ENCODE measurements at regions not wholly inside any gene's neighbourhood (a gene's known extent, or its start where the extent isn't known, plus 50 kb on each side); places are given as distances from the start of the nearest gene placed in this dataset.
A peak's percentile ranks its signal among the peaks of the same experiment; 100 is the strongest.

DNA sequence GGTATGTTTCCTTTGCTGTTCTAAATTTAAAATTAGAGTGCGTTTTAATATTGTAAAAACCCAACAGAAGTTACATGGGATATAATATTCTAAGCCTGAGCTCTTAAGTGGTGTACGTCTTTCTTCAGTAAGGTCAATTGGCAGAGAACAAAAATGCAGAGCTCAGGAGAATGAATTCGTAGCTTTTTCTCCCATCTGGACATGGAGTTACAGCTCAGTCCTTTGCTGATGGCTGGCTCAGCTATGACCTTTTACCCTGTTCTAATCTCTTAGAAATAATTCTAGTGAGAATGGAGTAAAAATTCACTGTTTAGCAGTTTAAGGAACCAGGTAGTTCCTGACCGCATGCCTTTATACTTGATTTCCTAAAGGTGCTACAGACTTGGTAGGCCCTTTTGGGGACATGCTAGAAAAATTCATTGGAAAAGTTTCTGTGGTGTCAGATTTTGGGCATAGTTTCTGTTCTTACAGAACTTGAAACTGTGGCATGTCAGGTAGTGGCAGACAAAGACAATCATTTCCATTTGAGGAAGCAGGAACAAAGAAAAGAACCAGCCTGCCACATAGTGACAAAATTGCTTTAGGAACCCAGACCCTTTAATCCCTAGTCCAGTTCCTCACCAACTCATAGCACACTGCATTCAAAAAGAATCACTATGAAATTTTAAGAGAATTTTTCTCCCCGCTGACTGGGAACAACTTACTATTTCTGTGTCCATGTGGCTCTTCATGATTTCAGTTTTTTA, 566.8 kb upstream of the ZNF804A start:
- DNase-seq (ENCODE audit: extremely low spot score), result no peak
- ChIA-PET POLR2A (no interaction called here), CTCF (no interaction called here)
- no peak for TF ChIP-seq ARNT (IDR thresholded peaks at IDR 0.05)
- TF ChIP-seq FOXM1 (IDR thresholded peaks at IDR 0.05; ENCODE audit: borderline replicate concordance), result no peak

DNA sequence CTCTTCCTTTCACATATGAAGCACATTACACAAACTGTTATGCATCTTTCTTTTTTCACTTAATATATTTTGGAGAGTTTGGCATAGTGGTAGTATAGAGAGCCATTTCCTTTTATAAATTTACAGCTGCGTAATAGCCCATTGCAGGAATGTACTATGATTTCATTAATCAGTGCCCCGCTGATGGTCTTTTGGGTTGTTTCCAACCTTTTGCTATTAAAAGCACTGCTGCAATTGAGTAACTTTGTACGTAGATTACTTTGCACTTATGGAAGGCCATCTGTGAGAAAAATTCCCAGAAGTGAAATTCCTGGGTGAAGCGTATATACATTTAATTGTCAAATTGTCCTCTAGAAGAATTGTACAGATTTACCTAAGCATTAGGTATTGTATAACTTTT, 565.3 kb upstream of the ZNF804A start:
- no peak for DNase-seq (ENCODE audit: extremely low spot score)
- ChIA-PET CTCF (no interaction called here), POLR2A (no interaction called here)
- TF ChIP-seq L3MBTL2 (conservative IDR thresholded peaks at IDR 0.05) (no peak), ZNF384 (IDR thresholded peaks at IDR 0.05) (no peak), SUZ12 (IDR thresholded peaks at IDR 0.05) (no peak), FOXM1 (IDR thresholded peaks at IDR 0.05; ENCODE audit: borderline replicate concordance) (no peak), SP1 (IDR thresholded peaks at IDR 0.05) (no peak), CTBP1 (IDR thresholded peaks at IDR 0.05; ENCODE audit: borderline replicate concordance) (no peak), FOXA1 (IDR thresholded peaks at IDR 0.05) (no peak), TARDBP (IDR thresholded peaks at IDR 0.05) (no peak), ELF4 (IDR thresholded peaks at IDR 0.05) (no peak), NFRKB (IDR thresholded peaks at IDR 0.05) (no peak), ARNT (IDR thresholded peaks at IDR 0.05) (no peak), HDGF (IDR thresholded peaks at IDR 0.05; ENCODE audit: borderline replicate concordance) (no peak), LEF1 (IDR thresholded peaks at IDR 0.05; ENCODE audit: borderline replicate concordance) (no peak), BHLHE40 (IDR thresholded peaks at IDR 0.05; ENCODE audit: borderline replicate concordance) (no peak), FOXK2 (IDR thresholded peaks at IDR 0.05) (no peak)
- TF ChIP-seq, protein P1, sequence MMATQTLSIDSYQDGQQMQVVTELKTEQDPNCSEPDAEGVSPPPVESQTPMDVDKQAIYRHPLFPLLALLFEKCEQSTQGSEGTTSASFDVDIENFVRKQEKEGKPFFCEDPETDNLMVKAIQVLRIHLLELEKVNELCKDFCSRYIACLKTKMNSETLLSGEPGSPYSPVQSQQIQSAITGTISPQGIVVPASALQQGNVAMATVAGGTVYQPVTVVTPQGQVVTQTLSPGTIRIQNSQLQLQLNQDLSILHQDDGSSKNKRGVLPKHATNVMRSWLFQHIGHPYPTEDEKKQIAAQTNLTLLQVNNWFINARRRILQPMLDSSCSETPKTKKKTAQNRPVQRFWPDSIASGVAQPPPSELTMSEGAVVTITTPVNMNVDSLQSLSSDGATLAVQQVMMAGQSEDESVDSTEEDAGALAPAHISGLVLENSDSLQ (IDR thresholded peaks at IDR 0.05), result no peak

DNA sequence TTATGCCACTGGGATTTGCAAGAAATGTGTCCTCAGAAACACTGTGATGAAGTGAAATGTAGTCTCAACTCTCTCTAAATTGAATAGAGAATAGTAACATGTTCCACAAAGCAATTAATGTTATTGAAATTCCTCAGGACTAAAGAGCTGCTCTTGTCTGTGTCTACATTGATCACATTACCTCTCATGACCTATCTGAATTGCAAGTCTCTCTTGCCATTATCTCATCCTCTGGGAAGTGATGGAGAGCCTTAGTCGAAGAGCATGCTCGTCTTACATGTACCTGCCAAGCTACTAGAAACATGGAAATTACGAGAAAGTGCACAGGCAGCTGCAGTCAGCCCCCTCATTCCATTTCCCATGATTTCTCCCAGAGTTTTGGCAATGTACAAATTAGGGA, 561.1 kb upstream of the ZNF804A start:
- CTCF ChIA-PET, result no interaction called here
- POLR2A ChIA-PET, result no interaction called here
- no peak for DNase-seq (ENCODE audit: extremely low spot score)
- no peak for TF ChIP-seq BHLHE40 (IDR thresholded peaks at IDR 0.05; ENCODE audit: borderline replicate concordance)
- TF ChIP-seq L3MBTL2 (conservative IDR thresholded peaks at IDR 0.05), result no peak
- TF ChIP-seq ELF4 (IDR thresholded peaks at IDR 0.05), result no peak
- TF ChIP-seq TARDBP (IDR thresholded peaks at IDR 0.05), result no peak
- TF ChIP-seq LEF1 (IDR thresholded peaks at IDR 0.05; ENCODE audit: borderline replicate concordance), result no peak
- TF ChIP-seq FOXK2 (IDR thresholded peaks at IDR 0.05), result no peak
- TF ChIP-seq NFRKB (IDR thresholded peaks at IDR 0.05), result no peak
- no peak for TF ChIP-seq FOXM1 (IDR thresholded peaks at IDR 0.05; ENCODE audit: borderline replicate concordance)
- TF ChIP-seq, protein P1 (IDR thresholded peaks at IDR 0.05), result no peak
- TF ChIP-seq CTBP1 (IDR thresholded peaks at IDR 0.05; ENCODE audit: borderline replicate concordance), result no peak
- TF ChIP-seq ZNF384 (IDR thresholded peaks at IDR 0.05), result no peak
- TF ChIP-seq ARNT (IDR thresholded peaks at IDR 0.05), result no peak

DNA sequence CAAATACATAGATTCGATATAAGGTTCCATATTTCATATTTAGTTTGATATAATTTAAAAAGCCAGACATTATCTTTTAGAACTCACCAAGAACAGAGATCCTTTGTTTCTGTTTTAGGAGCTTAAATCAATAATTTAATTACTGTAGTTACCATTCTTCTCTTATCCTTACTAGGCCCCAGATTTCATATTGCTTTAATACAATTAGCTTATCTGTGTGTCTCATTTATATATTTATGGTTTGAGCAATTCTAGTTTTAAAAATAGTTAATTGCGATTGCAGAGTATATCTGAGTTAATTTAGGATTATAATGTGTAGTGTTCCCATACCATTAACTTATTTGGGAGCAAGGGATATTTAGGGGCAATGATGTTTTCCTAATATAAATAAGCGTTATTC, 558.8 kb upstream of the ZNF804A start:
- TF ChIP-seq NFRKB (IDR thresholded peaks at IDR 0.05) (no peak), TARDBP (IDR thresholded peaks at IDR 0.05) (no peak), BHLHE40 (IDR thresholded peaks at IDR 0.05; ENCODE audit: borderline replicate concordance) (no peak), HDGF (IDR thresholded peaks at IDR 0.05; ENCODE audit: borderline replicate concordance) (no peak), ARNT (IDR thresholded peaks at IDR 0.05) (no peak), FOXK2 (IDR thresholded peaks at IDR 0.05) (no peak), FOXM1 (IDR thresholded peaks at IDR 0.05; ENCODE audit: borderline replicate concordance) (no peak), LEF1 (IDR thresholded peaks at IDR 0.05; ENCODE audit: borderline replicate concordance) (no peak), SP1 (IDR thresholded peaks at IDR 0.05) (no peak), ELF4 (IDR thresholded peaks at IDR 0.05) (no peak)
- ChIA-PET POLR2A (no interaction called here), CTCF (no interaction called here)
- no peak for DNase-seq (ENCODE audit: extremely low spot score)

DNA sequence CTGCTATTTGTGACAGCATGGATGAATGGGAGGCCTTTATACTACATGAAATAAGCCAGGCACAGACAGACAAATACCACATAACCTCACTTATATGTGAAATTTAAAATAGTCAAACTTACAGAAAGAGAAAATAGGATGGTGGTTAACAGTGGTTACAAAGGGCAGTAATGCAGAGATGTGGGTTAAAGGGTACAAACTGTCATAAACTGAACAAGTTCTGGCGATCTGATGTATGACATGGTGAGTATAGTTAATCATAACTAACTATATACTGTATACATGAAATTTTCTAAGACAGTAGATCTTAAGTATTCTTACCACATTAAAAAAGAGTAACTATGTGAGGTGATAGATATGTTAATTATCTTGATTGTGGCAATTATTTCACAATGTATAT, 558.1 kb upstream of the ZNF804A start:
- DNase-seq (ENCODE audit: extremely low spot score), result no peak
- CTCF ChIA-PET, result interaction anchor here (0.6 kb wide), 1 partner anchor 492 kb away, joined by 3 read pairs; no protein-coding TSS in a partner anchor
- TF ChIP-seq SUZ12 (IDR thresholded peaks at IDR 0.05) (no peak), ELF4 (IDR thresholded peaks at IDR 0.05) (no peak), ARNT (IDR thresholded peaks at IDR 0.05) (no peak), FOXA1 (IDR thresholded peaks at IDR 0.05) (no peak), FOXK2 (IDR thresholded peaks at IDR 0.05) (no peak), BHLHE40 (IDR thresholded peaks at IDR 0.05; ENCODE audit: borderline replicate concordance) (no peak), HDGF (IDR thresholded peaks at IDR 0.05; ENCODE audit: borderline replicate concordance) (no peak), NFRKB (IDR thresholded peaks at IDR 0.05) (no peak), ZNF384 (IDR thresholded peaks at IDR 0.05) (no peak), L3MBTL2 (conservative IDR thresholded peaks at IDR 0.05) (no peak), LEF1 (IDR thresholded peaks at IDR 0.05; ENCODE audit: borderline replicate concordance) (no peak), SP1 (IDR thresholded peaks at IDR 0.05) (no peak)
- POLR2A ChIA-PET, result no interaction called here

DNA sequence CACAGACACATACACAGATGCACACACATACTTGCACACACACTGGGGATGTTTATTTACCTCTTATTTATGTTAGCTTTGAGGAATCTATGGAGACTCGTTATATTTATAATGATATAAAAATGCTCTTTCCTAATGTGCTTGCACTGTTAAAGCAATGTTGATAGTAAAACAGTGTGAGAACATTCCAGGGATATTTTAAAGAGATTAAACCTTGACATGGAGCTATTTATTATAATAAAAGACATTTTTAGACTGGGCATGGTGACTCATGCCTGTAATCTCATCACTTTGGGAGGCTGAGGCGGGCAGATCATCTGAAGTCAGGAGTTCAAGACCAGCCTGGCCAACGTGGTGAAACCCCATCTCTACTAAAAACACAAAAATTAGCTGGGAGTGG, 557.3 kb upstream of the ZNF804A start:
- ChIA-PET POLR2A (no interaction called here), CTCF (interaction anchor here (0.6 kb wide), 1 partner anchor 491 kb away, joined by 3 read pairs; no protein-coding TSS in a partner anchor)
- DNase-seq (ENCODE audit: extremely low spot score), result no peak

DNA sequence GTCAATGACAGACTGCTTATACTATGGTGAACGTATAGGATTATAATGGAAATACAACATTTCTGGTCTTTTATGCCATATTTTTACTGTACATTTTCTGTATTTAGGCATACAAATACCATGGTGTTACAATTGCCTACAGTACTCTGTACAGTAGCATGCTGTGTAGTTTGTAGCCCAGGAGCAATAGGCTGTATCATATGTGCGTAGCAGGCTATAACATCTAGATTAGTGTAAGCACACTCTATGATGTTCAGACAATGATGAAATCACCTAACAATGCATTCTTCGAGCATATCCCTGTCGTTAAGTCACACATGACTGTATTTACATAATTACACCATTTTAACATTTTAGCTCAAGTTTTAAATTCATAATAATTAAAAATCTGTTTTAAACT, 556.6 kb upstream of the ZNF804A start:
- ChIA-PET CTCF (interaction anchor here (0.6 kb wide), 1 partner anchor 131 kb away, joined by 4 read pairs; no protein-coding TSS in a partner anchor), POLR2A (no interaction called here)
- TF ChIP-seq CTBP1 (IDR thresholded peaks at IDR 0.05; ENCODE audit: borderline replicate concordance) (no peak), TARDBP (IDR thresholded peaks at IDR 0.05) (no peak), FOXK2 (IDR thresholded peaks at IDR 0.05) (no peak), SUZ12 (IDR thresholded peaks at IDR 0.05) (no peak), BHLHE40 (IDR thresholded peaks at IDR 0.05; ENCODE audit: borderline replicate concordance) (no peak), FOXM1 (IDR thresholded peaks at IDR 0.05; ENCODE audit: borderline replicate concordance) (no peak), LEF1 (IDR thresholded peaks at IDR 0.05; ENCODE audit: borderline replicate concordance) (no peak), NFRKB (IDR thresholded peaks at IDR 0.05) (no peak), FOXA1 (IDR thresholded peaks at IDR 0.05) (no peak)
- TF ChIP-seq, protein P1 (IDR thresholded peaks at IDR 0.05), result no peak
- no peak for DNase-seq (ENCODE audit: extremely low spot score)

More for the DNA sequence above, 557.3 kb upstream of the ZNF804A start:
- TF ChIP-seq CTBP1 (IDR thresholded peaks at IDR 0.05; ENCODE audit: borderline replicate concordance), result peak; percentile 21; the same call in 1 of the 2 replicates
- no peak for TF ChIP-seq L3MBTL2 (conservative IDR thresholded peaks at IDR 0.05)
